BJ (cell line): ENCODE measurements at regions not wholly inside any gene's neighbourhood (a gene's known extent, or its start where the extent isn't known, plus 50 kb on each side); places are given as distances from the start of the nearest gene placed in this dataset. TPM values are rescaled to one million over a fixed set of nuclear protein-coding genes. Genes with fewer than 3 reads are reported as not detected.

Source experiments
- CTCF ChIA-PET: fragments of 350-600 bp; formaldehyde crosslinking; extraction: SDS; loops from one replicate; lab custom pipeline; 2021; ENCODE audit warnings: antibody characterized with exemption, inconsistent platforms; lab: Yijun Ruan, JAX
- POLR2A ChIA-PET: fragments of 300-600 bp; sonication (Branson Sonifier 250); formaldehyde crosslinking; extraction: SDS; loops from one replicate; lab custom pipeline; 2021; ENCODE audit warnings: antibody characterized with exemption; lab: Charles Lee
- DNase-seq: peaks from one replicate; pipeline ENCODE4 v3.0.0-alpha.2; 2011; ENCODE audit warnings: low read depth
- H3K27me3 ChIP-seq: 2 replicates; pipeline ENCODE4 v1.6.0; 2011; ENCODE audit warnings: low read length; ENCODE audit not compliant: control insufficient read depth, insufficient read depth
- H3K36me3 ChIP-seq: 2 replicates; pipeline ENCODE4 v1.5.1; 2011; ENCODE audit warnings: low read length; ENCODE audit not compliant: control insufficient read depth, insufficient read depth
- H3K4me3 ChIP-seq: 2 replicates; pipeline ENCODE4 v1.5.1; 2011; ENCODE audit warnings: low read depth, mild to moderate bottlenecking, control low read depth, low read length
- small RNA-seq: library from RNA; depleted of rRNA; stranded (forward); fragments of <200 nt; gene quantifications from one replicate; pipeline ENCODE3, GENCODE V24; 2012; ENCODE audit warnings: low replicate concordance, low read depth; ENCODE audit not compliant: insufficient read length
- TF ChIP-seq, protein P1 (sequence below): IDR thresholded peaks from 2 replicates; pipeline ENCODE4 v1.5.1; 2011; ENCODE audit warnings: low read depth, mild to moderate bottlenecking, control low read depth, inconsistent platforms, low read length, moderate library complexity; ENCODE audit not compliant: insufficient read depth

DNA sequence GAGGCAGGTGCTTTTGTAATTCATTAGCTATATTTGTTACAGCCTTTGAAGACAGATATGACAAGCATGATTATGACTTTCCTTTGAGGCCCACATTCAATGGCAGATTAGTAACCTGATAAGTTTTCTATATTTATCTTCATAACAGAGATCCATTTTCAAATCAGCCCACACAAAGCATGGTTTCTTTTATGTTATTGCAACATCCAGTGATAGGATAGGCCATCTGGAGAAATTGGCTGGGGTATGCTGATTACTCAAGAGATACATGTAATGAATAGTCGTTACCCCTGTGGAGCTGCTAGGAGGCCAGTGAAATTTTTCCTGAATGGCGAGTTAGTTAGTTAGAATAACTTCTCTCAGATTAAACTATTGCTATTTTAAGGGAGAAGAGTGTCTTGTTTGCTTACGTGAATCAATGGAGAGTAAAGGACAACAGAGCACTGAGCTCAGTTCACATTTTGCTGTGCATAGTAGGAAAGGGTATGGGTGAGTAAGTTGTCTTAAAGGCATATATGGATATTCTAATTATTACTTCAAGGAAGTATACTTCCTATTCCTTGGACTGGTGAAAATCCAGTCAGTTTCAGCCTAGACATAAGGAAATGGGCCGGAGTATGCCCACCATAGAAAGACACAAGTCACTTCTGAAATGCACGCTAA lies 79.2 kb upstream of the DKK2 start:
- DNase-seq = no peak
- POLR2A ChIA-PET = no interaction called here
- Histone ChIP-seq H3K4me3 (no peak overlapping the region), H3K27me3 (no peaks in the 10 kb centered on the region), H3K36me3 (no peaks in the 10 kb centered on the region)
- TF ChIP-seq, protein P1, sequence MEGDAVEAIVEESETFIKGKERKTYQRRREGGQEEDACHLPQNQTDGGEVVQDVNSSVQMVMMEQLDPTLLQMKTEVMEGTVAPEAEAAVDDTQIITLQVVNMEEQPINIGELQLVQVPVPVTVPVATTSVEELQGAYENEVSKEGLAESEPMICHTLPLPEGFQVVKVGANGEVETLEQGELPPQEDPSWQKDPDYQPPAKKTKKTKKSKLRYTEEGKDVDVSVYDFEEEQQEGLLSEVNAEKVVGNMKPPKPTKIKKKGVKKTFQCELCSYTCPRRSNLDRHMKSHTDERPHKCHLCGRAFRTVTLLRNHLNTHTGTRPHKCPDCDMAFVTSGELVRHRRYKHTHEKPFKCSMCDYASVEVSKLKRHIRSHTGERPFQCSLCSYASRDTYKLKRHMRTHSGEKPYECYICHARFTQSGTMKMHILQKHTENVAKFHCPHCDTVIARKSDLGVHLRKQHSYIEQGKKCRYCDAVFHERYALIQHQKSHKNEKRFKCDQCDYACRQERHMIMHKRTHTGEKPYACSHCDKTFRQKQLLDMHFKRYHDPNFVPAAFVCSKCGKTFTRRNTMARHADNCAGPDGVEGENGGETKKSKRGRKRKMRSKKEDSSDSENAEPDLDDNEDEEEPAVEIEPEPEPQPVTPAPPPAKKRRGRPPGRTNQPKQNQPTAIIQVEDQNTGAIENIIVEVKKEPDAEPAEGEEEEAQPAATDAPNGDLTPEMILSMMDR = no peak
- CTCF ChIA-PET = no interaction called here

DNA sequence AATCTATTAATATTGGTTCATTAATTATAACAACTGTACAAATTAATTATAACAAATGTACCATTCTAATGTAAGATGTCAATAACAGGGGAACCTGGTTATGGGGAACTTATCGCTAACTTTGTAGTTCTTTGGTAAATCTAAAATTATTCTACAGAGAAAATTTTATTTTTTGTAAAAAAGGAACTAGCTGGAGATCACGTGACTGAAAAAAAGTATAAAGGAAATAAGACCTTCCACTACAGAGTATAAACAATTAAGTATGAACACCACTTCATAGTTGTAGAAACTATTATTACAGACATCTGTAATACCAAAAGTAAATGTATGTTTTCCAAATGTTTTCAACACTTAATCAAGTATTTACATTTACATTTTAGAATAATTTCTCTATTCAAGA lies 77.9 kb upstream of the DKK2 start:
- ChIA-PET CTCF (no interaction called here), POLR2A (no interaction called here)
- Histone ChIP-seq H3K27me3 (no peaks in the 10 kb centered on the region), H3K36me3 (no peaks in the 10 kb centered on the region), H3K4me3 (no peak overlapping the region)
- DNase-seq = no peak
- TF ChIP-seq, protein P1 = no peak

DNA sequence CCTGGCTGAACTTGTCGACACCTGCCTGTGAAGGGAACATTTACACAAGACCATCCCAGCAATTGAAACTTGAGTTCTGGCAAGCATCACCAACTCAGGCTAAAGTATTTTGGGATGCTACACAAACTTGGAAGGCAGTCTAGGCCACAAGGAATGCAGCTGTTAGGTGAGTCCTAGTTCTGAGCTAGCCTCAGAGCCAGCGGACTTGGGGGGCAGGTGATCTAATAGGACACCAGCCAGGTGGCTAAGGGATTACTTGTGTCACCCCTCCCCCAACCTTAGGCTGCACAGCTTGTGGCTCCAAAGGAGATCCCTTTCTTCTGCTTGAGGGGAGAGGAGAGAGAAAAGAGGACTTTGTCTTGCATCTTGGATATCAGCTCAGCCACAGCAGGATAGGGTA lies 62.3 kb upstream of the DKK2 start:
- CTCF ChIA-PET = no interaction called here
- DNase-seq = no peak
- H3K36me3 ChIP-seq = no peaks in the 10 kb centered on the region
- TF ChIP-seq, protein P1 = no peak
- H3K4me3 ChIP-seq = no peak overlapping the region
- H3K27me3 ChIP-seq = no peaks in the 10 kb centered on the region; the same call in 1 of the 2 replicates
- POLR2A ChIA-PET = no interaction called here

GRCh38 chr4:107094976-107095375 lies 58.9 kb upstream of the DKK2 start:
- POLR2A ChIA-PET = no interaction called here
- Histone ChIP-seq H3K36me3 (no peaks in the 10 kb centered on the region), H3K4me3 (no peak overlapping the region), H3K27me3 (no peaks in the 10 kb centered on the region; the same call in 1 of the 2 replicates)
- TF ChIP-seq, protein P1 = no peak
- CTCF ChIA-PET = interaction anchor here (1.0 to 1.2 kb wide), 2 partner anchors 284 to 640 kb away, joined by 3 read pairs; no protein-coding TSS in a partner anchor
- DNase-seq = no peak

GRCh38 chr4:107094332-107094731 lies 58.2 kb upstream of the DKK2 start:
- Histone ChIP-seq H3K36me3 (no peaks in the 10 kb centered on the region), H3K4me3 (no peak overlapping the region), H3K27me3 (no peaks in the 10 kb centered on the region; the same call in 1 of the 2 replicates)
- DNase-seq = no peak
- ChIA-PET CTCF (interaction anchor here (0.6 to 1.2 kb wide), 3 partner anchors 284 to 641 kb away, joined by 3 read pairs; no protein-coding TSS in a partner anchor), POLR2A (no interaction called here)
- TF ChIP-seq, protein P1 = peak; percentile 54

Small RNA genes in the stretch of these regions (small RNA-seq; reads per million reads assigned to genes)
- not detected for gene RNU6-551P
